Lung (tissue), 11 donors: ENCODE measurements at regions not wholly inside any gene's neighbourhood (a gene's known extent, or its start where the extent isn't known, plus 50 kb on each side); places are given as distances from the start of the nearest gene placed in this dataset.

Experiments used
- ATAC-seq: fragments of 200-7000 bp; cut with Tn5 transposase; one replicate; pipeline ENCODE4 v1.9.1; 2020; ENCODE audit warnings: moderate number of reproducible peaks; ENCODE audit not compliant: insufficient read depth, low FRiP score
- DNase-seq, 3 donors: peaks; one replicate each; pipeline ENCODE4 v3.0.0-alpha.2; 2013 to 2017
- H3K27ac ChIP-seq, 2 donors: one replicate each; pipeline ENCODE4 v1.5.1; 2013; ENCODE audit warnings: mild to moderate bottlenecking in 2 of 2, moderate library complexity in 2 of 2, control low read depth in 1 of 2, inconsistent platforms in 1 of 2, low read depth in 1 of 2, low read length in 1 of 2
- H3K27me3 ChIP-seq, 3 donors: one replicate each; pipeline ENCODE4 v1.5.1; 2013; ENCODE audit warnings: low read length in 2 of 3; ENCODE audit not compliant: control insufficient read depth in 3 of 3, insufficient read depth in 3 of 3
- H3K36me3 ChIP-seq, 4 donors: one replicate each; pipeline ENCODE4 v1.5.1; 2013; ENCODE audit warnings: low read length in 4 of 4, mild to moderate bottlenecking in 1 of 4, moderate library complexity in 1 of 4; ENCODE audit not compliant: control insufficient read depth in 4 of 4, insufficient read depth in 4 of 4
- H3K4me1 ChIP-seq, 5 donors: one replicate each; pipeline ENCODE4 v1.5.1; 2013; ENCODE audit warnings: low read length in 5 of 5, mild to moderate bottlenecking in 2 of 5, moderate library complexity in 1 of 5; ENCODE audit not compliant: control insufficient read depth in 5 of 5, insufficient read depth in 5 of 5
- H3K4me3 ChIP-seq: one replicate; pipeline ENCODE4 v1.5.1; 2013; ENCODE audit warnings: mild to moderate bottlenecking, control low read depth, moderate library complexity
- H3K9ac ChIP-seq, 2 donors: one replicate each; pipeline ENCODE4 v1.5.1; 2013; ENCODE audit warnings: low read length in 2 of 2, control low read depth in 1 of 2; ENCODE audit not compliant: insufficient read depth in 1 of 2
- H3K9me3 ChIP-seq, 4 donors: one replicate each; pipeline ENCODE4 v1.5.1; 2013; ENCODE audit warnings: low read length in 3 of 4, mild to moderate bottlenecking in 1 of 4, moderate library complexity in 1 of 4; ENCODE audit not compliant: control insufficient read depth in 4 of 4, insufficient read depth in 3 of 4
- WGBS, 2 donors: extraction: QIAGEN DNeasy Blood & Tissue Kit; methylation state at CpG; one replicate each; pipeline ENCODE4 v1.1.7; 2013; 5-methylcytosine and 5-hydroxymethylcytosine counted together
- TF ChIP-seq, protein P1 (sequence below): IDR thresholded peaks from 2 replicates; pipeline ENCODE4 v1.5.1; 2012; ENCODE audit warnings: mild to moderate bottlenecking; ENCODE audit errors: control extremely low read depth, extremely low read depth
- donor health status: control.
- donor health status: control.
- donor health status: Bipolar disorder and iron deficiency.
- donor health status: healthy.
- donor health status: DM: yes; HTN: yes; CAD: no.

DNA sequence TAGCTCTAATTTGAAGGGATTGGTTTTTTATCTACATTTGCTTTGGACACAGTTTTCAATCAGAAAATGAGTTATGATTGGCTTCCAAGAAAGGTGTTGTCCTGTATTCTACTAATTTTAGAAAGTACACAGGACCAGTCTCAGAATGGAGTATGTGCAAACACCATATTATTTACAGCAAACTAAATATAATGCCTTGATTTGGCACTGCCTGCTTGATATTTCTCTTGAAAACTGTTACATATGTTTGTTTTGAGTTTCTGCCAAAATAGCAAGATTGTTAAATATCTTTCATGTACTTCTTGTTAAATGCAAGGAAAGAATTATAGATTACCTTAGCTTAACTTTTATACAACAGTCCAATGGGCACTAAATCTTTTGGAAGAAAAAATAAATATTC is 694.9 kb downstream of the KCNJ3 start:
- no peak overlapping the region for H3K27ac ChIP-seq
- no peaks in the 10 kb centered on the region for H3K36me3 ChIP-seq
- no peaks in the 10 kb centered on the region for H3K9me3 ChIP-seq
- no peak for ATAC-seq
- no peak overlapping the region for H3K9ac ChIP-seq
- H3K27me3 ChIP-seq = no peaks in the 10 kb centered on the region
- no peak overlapping the region for H3K4me3 ChIP-seq
- TF ChIP-seq, protein P1, sequence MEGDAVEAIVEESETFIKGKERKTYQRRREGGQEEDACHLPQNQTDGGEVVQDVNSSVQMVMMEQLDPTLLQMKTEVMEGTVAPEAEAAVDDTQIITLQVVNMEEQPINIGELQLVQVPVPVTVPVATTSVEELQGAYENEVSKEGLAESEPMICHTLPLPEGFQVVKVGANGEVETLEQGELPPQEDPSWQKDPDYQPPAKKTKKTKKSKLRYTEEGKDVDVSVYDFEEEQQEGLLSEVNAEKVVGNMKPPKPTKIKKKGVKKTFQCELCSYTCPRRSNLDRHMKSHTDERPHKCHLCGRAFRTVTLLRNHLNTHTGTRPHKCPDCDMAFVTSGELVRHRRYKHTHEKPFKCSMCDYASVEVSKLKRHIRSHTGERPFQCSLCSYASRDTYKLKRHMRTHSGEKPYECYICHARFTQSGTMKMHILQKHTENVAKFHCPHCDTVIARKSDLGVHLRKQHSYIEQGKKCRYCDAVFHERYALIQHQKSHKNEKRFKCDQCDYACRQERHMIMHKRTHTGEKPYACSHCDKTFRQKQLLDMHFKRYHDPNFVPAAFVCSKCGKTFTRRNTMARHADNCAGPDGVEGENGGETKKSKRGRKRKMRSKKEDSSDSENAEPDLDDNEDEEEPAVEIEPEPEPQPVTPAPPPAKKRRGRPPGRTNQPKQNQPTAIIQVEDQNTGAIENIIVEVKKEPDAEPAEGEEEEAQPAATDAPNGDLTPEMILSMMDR = no peak
- H3K4me1 ChIP-seq = no peaks in the 10 kb centered on the region
- DNase-seq = peak in 1 of 3 donors; percentile 8

DNA sequence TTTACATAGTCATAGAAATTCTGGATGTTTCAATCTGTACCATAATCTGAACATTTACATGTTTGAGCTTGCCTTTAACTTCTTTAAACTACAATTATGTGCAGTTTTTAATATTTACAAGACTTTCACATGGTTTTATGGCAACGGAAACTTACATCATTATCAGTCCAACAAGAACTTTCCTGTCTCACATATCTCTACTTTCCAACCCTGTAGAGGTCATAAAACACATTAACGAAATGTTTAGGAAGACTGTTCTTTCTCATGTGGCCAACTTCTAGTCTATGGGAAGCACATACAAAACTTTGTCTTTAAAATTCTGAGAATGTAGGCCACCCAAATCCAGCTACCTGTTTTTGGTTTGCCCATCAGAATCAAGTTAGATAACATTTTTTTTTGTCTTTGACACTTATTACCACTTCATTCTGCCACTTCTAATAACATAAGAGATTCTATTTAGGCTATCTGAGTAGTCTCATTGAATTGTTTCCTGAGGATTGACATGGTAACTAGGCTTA is 693.2 kb downstream of the KCNJ3 start:
- no peaks in the 10 kb centered on the region for H3K36me3 ChIP-seq
- DNase-seq = no peak
- H3K9ac ChIP-seq = no peak overlapping the region
- no peak for ATAC-seq
- no peaks in the 10 kb centered on the region for H3K27me3 ChIP-seq
- TF ChIP-seq, protein P1 = no peak
- no peak overlapping the region for H3K27ac ChIP-seq
- H3K9me3 ChIP-seq = no peaks in the 10 kb centered on the region
- no peak overlapping the region for H3K4me3 ChIP-seq
- no peaks in the 10 kb centered on the region for H3K4me1 ChIP-seq
- WGBS, 2 donors = 30 to 53% methylated on average over 2 of the region's 2 CpGs

- Histone ChIP-seq H3K4me3 (no peak overlapping the region), H3K9me3 (no peaks in the 10 kb centered on the region), H3K36me3 (no peaks in the 10 kb centered on the region), H3K27ac (no peak overlapping the region), H3K4me1 (no peaks in the 10 kb centered on the region), H3K9ac (no peak overlapping the region), H3K27me3 (no peaks in the 10 kb centered on the region)
- TF ChIP-seq, protein P1 = no peak
- 93 to 96% methylated on average over 1 of the region's 1 CpG for WGBS, 2 donors
- ATAC-seq = no peak
- DNase-seq = no peak
These were observed 690.7 kb downstream of the KCNJ3 start for GRCh38 chr2:155389224-155389623.

- 81 to 83% methylated on average over 3 of the region's 3 CpGs for WGBS, 2 donors
- no peak overlapping the region for H3K9ac ChIP-seq
- no peaks in the 10 kb centered on the region for H3K36me3 ChIP-seq
- ATAC-seq = no peak
- no peak overlapping the region for H3K27ac ChIP-seq
- no peaks in the 10 kb centered on the region for H3K9me3 ChIP-seq
- H3K4me1 ChIP-seq = peaks cover 0 to 6% (median 0%) of the 10 kb centered on the region in 5 donors
- TF ChIP-seq, protein P1 = no peak
- no peak for DNase-seq
- no peak overlapping the region for H3K4me3 ChIP-seq
- H3K27me3 ChIP-seq = no peaks in the 10 kb centered on the region
These were observed 686.1 kb downstream of the KCNJ3 start for GRCh38 chr2:155384555-155385123.
